H54 (cell line): ENCODE measurements at regions not wholly inside any gene's neighbourhood (a gene's known extent, or its start where the extent isn't known, plus 50 kb on each side); places are given as distances from the start of the nearest gene placed in this dataset.
A peak's percentile ranks its signal among the peaks of the same experiment; 100 is the strongest.
"Not testable (repeated sequence)": the region's sequence is repeated elsewhere in the genome, so short reads cannot be mapped to it uniquely, and the experiment has no call there.

ENCODE experiments used
- DNase-seq: peaks from one replicate; pipeline ENCODE4 v3.0.0; 2011; ENCODE audit warnings: low spot score, mixed read lengths; ENCODE audit not compliant: insufficient read length
- FAIRE-seq: peaks from 3 replicates; lab custom pipeline; 2011; peaks lifted over from hg19 to GRCh38; lab: Jason Lieb, UNC
- POLR2A ChIP-seq: IDR thresholded peaks from 2 replicates; pipeline ENCODE4 v1.6.1; 2011; ENCODE audit warnings: low read depth, mild to moderate bottlenecking, low read length

GRCh38 chr7:84855758-84856157, 331.1 kb downstream of the SEMA3D start:
- FAIRE-seq (no peak), DNase-seq (no peak)
- no peak for TF ChIP-seq POLR2A

GRCh38 chr7:84848974-84849372, 337.9 kb downstream of the SEMA3D start:
- not testable (repeated sequence) for DNase-seq

GRCh38 chr7:84848219-84848973, 338.5 kb downstream of the SEMA3D start:
- FAIRE-seq (no peak), DNase-seq (no peak)
- no peak for TF ChIP-seq POLR2A

More at GRCh38 chr7:84848974-84849372, 337.9 kb downstream of the SEMA3D start:
- FAIRE-seq = not testable (repeated sequence)

- DNase-seq (no peak), FAIRE-seq (no peak)
Observed at GRCh38 chr7:84847790-84848189, 339.1 kb downstream of the SEMA3D start.

GRCh38 chr7:84847038-84847437, 339.8 kb downstream of the SEMA3D start:
- FAIRE-seq = no peak
- no peak for TF ChIP-seq POLR2A
- DNase-seq = no peak

More at GRCh38 chr7:84847790-84848189, 339.1 kb downstream of the SEMA3D start:
- no peak for TF ChIP-seq POLR2A

- no peak for FAIRE-seq
- no peak for DNase-seq
- no peak for TF ChIP-seq POLR2A
Observed at GRCh38 chr7:84845971-84846370, 340.9 kb downstream of the SEMA3D start.

GRCh38 chr7:84844771-84845170, 342.1 kb downstream of the SEMA3D start:
- FAIRE-seq (no peak), DNase-seq (no peak)
- no peak for TF ChIP-seq POLR2A

- FAIRE-seq = peak; percentile 64
- no peak for TF ChIP-seq POLR2A
- no peak for DNase-seq
Observed at GRCh38 chr7:84841809-84842208, 345.0 kb downstream of the SEMA3D start.

- TF ChIP-seq POLR2A = no peak
- no peak for DNase-seq
- FAIRE-seq = no peak
Observed at GRCh38 chr7:84838857-84839256, 348.0 kb downstream of the SEMA3D start.

GRCh38 chr7:84837405-84837804, 349.5 kb downstream of the SEMA3D start:
- FAIRE-seq = no peak
- DNase-seq = no peak
- no peak for TF ChIP-seq POLR2A

GRCh38 chr7:84829719-84830118, 357.1 kb downstream of the SEMA3D start:
- FAIRE-seq (no peak), DNase-seq (no peak)
- TF ChIP-seq POLR2A = no peak

GRCh38 chr7:84824057-84824651, 362.7 kb downstream of the SEMA3D start:
- no peak for FAIRE-seq
- DNase-seq = no peak
- no peak for TF ChIP-seq POLR2A

GRCh38 chr7:84823530-84823929, 363.3 kb downstream of the SEMA3D start:
- FAIRE-seq = no peak
- no peak for TF ChIP-seq POLR2A
- no peak for DNase-seq

GRCh38 chr7:84822941-84823510, 363.8 kb downstream of the SEMA3D start:
- FAIRE-seq (no peak), DNase-seq (no peak)
- no peak for TF ChIP-seq POLR2A
